ENCODE measurements at regions not wholly inside any gene's neighbourhood (a gene's known extent, or its start where the extent isn't known, plus 50 kb on each side); places are given as distances from the start of the nearest gene placed in this dataset.

- POLR2A ChIA-PET (ENCODE audit: unreplicated experiment), result interaction anchor here (0.7 kb wide), 1 partner anchor 268 kb away, joined by 3 read pairs; no protein-coding TSS in a partner anchor
- Histone ChIP-seq H3K9me3 (ENCODE audit: low read length) (no peaks in the 10 kb centered on the region), H3K9me2 (replicated peaks; ENCODE audit: low read length) (no peaks in the 10 kb centered on the region), H3K27me3 (ENCODE audit: low read length) (no peaks in the 10 kb centered on the region; the same call in 1 of the 2 replicates), H3K4me3 (ENCODE audit: low read length) (no peak overlapping the region), H3K4me2 (ENCODE audit: low read length) (no peak overlapping the region), H3K9ac (ENCODE audit: low read length) (no peak overlapping the region), H2AFZ (ENCODE audit: low read length) (no peak overlapping the region), H3F3A (ENCODE audit: low read length, unreplicated experiment) (no peaks in the 10 kb centered on the region), H3K79me2 (ENCODE audit: low read length) (no peaks in the 10 kb centered on the region), H3K27ac (ENCODE audit: low read length) (no peak overlapping the region), H4K20me1 (ENCODE audit: low read length) (no peaks in the 10 kb centered on the region), H3K4me1 (ENCODE audit: insufficient read depth, low read length) (no peaks in the 10 kb centered on the region), H3K36me3 (ENCODE audit: low read depth, low read length) (no peaks in the 10 kb centered on the region)
- DNase-seq (no peak), ATAC-seq (no peak)
- CTCF ChIA-PET, result no interaction called here
- intact Hi-C loops (cut with micrococcal nuclease), result no loop called here
- BruUV-seq (replicated peaks), result no TSS peak
- TF ChIP-seq EZH2phosphoT487 (IDR thresholded peaks at IDR 0.05; ENCODE audit: borderline replicate concordance, low read length), result no peak
- no peak for TF ChIP-seq EZH2 (IDR thresholded peaks at IDR 0.05; ENCODE audit: low read length, unreplicated experiment)
- TF ChIP-seq CTCF (conservative IDR thresholded peaks at IDR 0.05; ENCODE audit: low read depth, low read length), result no peak
These were observed 575.6 kb downstream of the EBF1 start for GRCh38 chr5:158524070-158524469.

- Histone ChIP-seq H2AFZ (ENCODE audit: low read length) (no peak overlapping the region), H3K4me3 (ENCODE audit: low read length) (no peak overlapping the region), H3K79me2 (ENCODE audit: low read length) (no peaks in the 10 kb centered on the region), H3K27me3 (ENCODE audit: low read length) (no peaks in the 10 kb centered on the region; the same call in 1 of the 2 replicates), H3K9me2 (replicated peaks; ENCODE audit: low read length) (no peaks in the 10 kb centered on the region), H3K36me3 (ENCODE audit: low read depth, low read length) (no peaks in the 10 kb centered on the region), H3K9me3 (ENCODE audit: low read length) (no peaks in the 10 kb centered on the region), H3F3A (ENCODE audit: low read length, unreplicated experiment) (no peaks in the 10 kb centered on the region), H3K4me2 (ENCODE audit: low read length) (no peak overlapping the region), H4K20me1 (ENCODE audit: low read length) (no peaks in the 10 kb centered on the region), H3K4me1 (ENCODE audit: insufficient read depth, low read length) (no peaks in the 10 kb centered on the region), H3K27ac (ENCODE audit: low read length) (no peak overlapping the region), H3K9ac (ENCODE audit: low read length) (no peak overlapping the region)
- no peak for TF ChIP-seq EZH2 (IDR thresholded peaks at IDR 0.05; ENCODE audit: low read length, unreplicated experiment)
- TF ChIP-seq EZH2phosphoT487 (IDR thresholded peaks at IDR 0.05; ENCODE audit: borderline replicate concordance, low read length), result no peak
- no peak for TF ChIP-seq CTCF (conservative IDR thresholded peaks at IDR 0.05; ENCODE audit: low read depth, low read length)
- POLR2A ChIA-PET (ENCODE audit: unreplicated experiment), result no interaction called here
- ATAC-seq (no peak), DNase-seq (no peak)
- BruUV-seq (replicated peaks), result no TSS peak
- CTCF ChIA-PET, result no interaction called here
- intact Hi-C loops (cut with micrococcal nuclease), result no loop called here
These were observed 576.9 kb downstream of the EBF1 start for GRCh38 chr5:158522776-158523175.

GRCh38 chr5:158521995-158522394, 577.7 kb downstream of the EBF1 start:
- no peaks in the 10 kb centered on the region for H3K9me2 ChIP-seq (replicated peaks; ENCODE audit: low read length)
- peak overlapping the region; percentile 26; the same call in 1 of the 2 replicates for H3K4me2 ChIP-seq (ENCODE audit: low read length)
- no peaks in the 10 kb centered on the region for H3K79me2 ChIP-seq (ENCODE audit: low read length)
- no TSS peak for BruUV-seq (replicated peaks)
- H3F3A ChIP-seq (ENCODE audit: low read length, unreplicated experiment), result no peaks in the 10 kb centered on the region
- H3K4me1 ChIP-seq (ENCODE audit: insufficient read depth, low read length), result no peaks in the 10 kb centered on the region
- DNase-seq, result no peak
- H3K36me3 ChIP-seq (ENCODE audit: low read depth, low read length), result no peaks in the 10 kb centered on the region
- H3K27ac ChIP-seq (ENCODE audit: low read length), result no peak overlapping the region
- TF ChIP-seq EZH2phosphoT487 (IDR thresholded peaks at IDR 0.05; ENCODE audit: borderline replicate concordance, low read length), result no peak
- no peak for TF ChIP-seq CTCF (conservative IDR thresholded peaks at IDR 0.05; ENCODE audit: low read depth, low read length)
- TF ChIP-seq EZH2 (IDR thresholded peaks at IDR 0.05; ENCODE audit: low read length, unreplicated experiment), result no peak
- intact Hi-C loops (cut with micrococcal nuclease), result no loop called here
- no peak for ATAC-seq
- H3K9ac ChIP-seq (ENCODE audit: low read length), result no peak overlapping the region
- ChIA-PET POLR2A (ENCODE audit: unreplicated experiment) (no interaction called here), CTCF (no interaction called here)
- no peak overlapping the region for H3K4me3 ChIP-seq (ENCODE audit: low read length)
- H3K27me3 ChIP-seq (ENCODE audit: low read length), result no peaks in the 10 kb centered on the region; the same call in 1 of the 2 replicates
- no peak overlapping the region for H2AFZ ChIP-seq (ENCODE audit: low read length)
- no peaks in the 10 kb centered on the region for H3K9me3 ChIP-seq (ENCODE audit: low read length)
- H4K20me1 ChIP-seq (ENCODE audit: low read length), result no peaks in the 10 kb centered on the region

All from PC-3 (cell line).